NT2/D1 (cell line): ENCODE measurements at regions not wholly inside any gene's neighbourhood (a gene's known extent, or its start where the extent isn't known, plus 50 kb on each side); places are given as distances from the start of the nearest gene placed in this dataset.
"Not testable (repeated sequence)": the region's sequence is repeated elsewhere in the genome, so short reads cannot be mapped to it uniquely, and the experiment has no call there.

Source experiments
- DNase-seq: peaks from one replicate; pipeline ENCODE4 v3.0.0-alpha.2; 2011; ENCODE audit warnings: low read depth, low spot score
- H3K27me3 ChIP-seq: 2 replicates; pipeline ENCODE4 v1.6.0; 2011; ENCODE audit warnings: mild to moderate bottlenecking; ENCODE audit not compliant: insufficient read length, insufficient read depth
- H3K36me3 ChIP-seq: 2 replicates; pipeline ENCODE4 v1.6.1; 2011; ENCODE audit warnings: mild to moderate bottlenecking, low read length, mixed read lengths; ENCODE audit not compliant: insufficient read depth, insufficient read length
- H3K4me1 ChIP-seq: 2 replicates; pipeline ENCODE4 v1.5.1; 2011; ENCODE audit not compliant: insufficient read depth, insufficient read length
- H3K4me3 ChIP-seq: 2 replicates; pipeline ENCODE4 v1.5.1; 2011; ENCODE audit warnings: low read depth; ENCODE audit not compliant: insufficient read length
- H3K9ac ChIP-seq: 2 replicates; pipeline ENCODE4 v1.6.0; 2011; ENCODE audit warnings: low read depth; ENCODE audit not compliant: insufficient read length
- H3K9me3 ChIP-seq: 2 replicates; pipeline ENCODE4 v1.5.1; 2011; ENCODE audit warnings: mild to moderate bottlenecking, low read length; ENCODE audit not compliant: insufficient read depth
- SUZ12 ChIP-seq: IDR thresholded peaks from 2 replicates; pipeline ENCODE4 v1.6.1; 2011; ENCODE audit not compliant: insufficient read length, insufficient read depth; ENCODE audit errors: extremely low read depth
- YY1 ChIP-seq: IDR thresholded peaks from 2 replicates; pipeline ENCODE4 v1.6.1; 2011; ENCODE audit not compliant: insufficient read length, insufficient read depth
- ZNF274 ChIP-seq: IDR thresholded peaks from 2 replicates; pipeline ENCODE4 v1.6.1; 2011; ENCODE audit warnings: mild to moderate bottlenecking, low read depth, low read length

- H3K9ac ChIP-seq: no peak overlapping the region
- DNase-seq: peak; percentile 56
- H3K36me3 ChIP-seq: no peaks in the 10 kb centered on the region
- H3K9me3 ChIP-seq: no peaks in the 10 kb centered on the region; the same call in 1 of the 2 replicates
- TF ChIP-seq SUZ12 (no peak), YY1 (no peak), ZNF274 (no peak)
- H3K4me3 ChIP-seq: no peak overlapping the region
- H3K4me1 ChIP-seq: peaks cover 8% of the 10 kb centered on the region
- H3K27me3 ChIP-seq: no peaks in the 10 kb centered on the region
Observed at GRCh38 chr12:131511391-131511802, 199.5 kb upstream of the SFSWAP start.

GRCh38 chr12:131511803-131512561 lies 198.9 kb upstream of the SFSWAP start:
- H3K4me3 ChIP-seq: no peak overlapping the region
- no peak for DNase-seq
- peaks cover 8% of the 10 kb centered on the region for H3K4me1 ChIP-seq
- H3K36me3 ChIP-seq: no peaks in the 10 kb centered on the region
- peaks cover under 1% of the 10 kb centered on the region for H3K9me3 ChIP-seq
- no peaks in the 10 kb centered on the region for H3K27me3 ChIP-seq
- TF ChIP-seq YY1 (no peak), ZNF274 (no peak), SUZ12 (no peak)
- H3K9ac ChIP-seq: no peak overlapping the region

GRCh38 chr12:131513606-131514005 lies 197.3 kb upstream of the SFSWAP start:
- peaks cover 8% of the 10 kb centered on the region for H3K4me1 ChIP-seq
- DNase-seq: no peak
- H3K4me3 ChIP-seq: no peak overlapping the region
- H3K36me3 ChIP-seq: no peaks in the 10 kb centered on the region
- H3K27me3 ChIP-seq: no peaks in the 10 kb centered on the region
- no peak overlapping the region for H3K9ac ChIP-seq
- H3K9me3 ChIP-seq: peaks cover 12% of the 10 kb centered on the region
- TF ChIP-seq SUZ12: no peak
- TF ChIP-seq ZNF274: no peak

GRCh38 chr12:131520553-131520952 lies 190.3 kb upstream of the SFSWAP start:
- not testable (repeated sequence) for H3K4me3 ChIP-seq, H3K9ac ChIP-seq, H3K27me3 ChIP-seq, DNase-seq, H3K36me3 ChIP-seq, H3K4me1 ChIP-seq
- peaks cover 12% of the 10 kb centered on the region for H3K9me3 ChIP-seq

DNA sequence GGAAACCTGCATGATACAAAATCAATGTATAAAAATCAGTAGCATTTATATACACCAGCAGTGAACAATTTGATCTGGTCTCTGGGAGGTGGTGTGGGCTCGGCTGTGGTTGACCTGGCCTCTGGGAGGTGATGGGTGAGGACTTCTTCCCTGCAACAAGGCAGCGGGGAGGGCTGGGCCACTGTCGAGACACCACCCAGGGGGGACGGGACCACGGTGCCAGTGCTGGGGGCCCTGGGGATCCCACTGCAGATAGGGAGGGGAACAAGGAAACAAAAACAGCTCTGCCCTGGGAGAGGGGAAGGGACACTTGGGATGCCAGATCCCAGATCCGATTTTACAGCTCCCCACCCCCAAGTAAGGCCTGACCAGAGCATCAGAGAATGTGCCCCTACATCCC lies 189.6 kb upstream of the SFSWAP start:
- H3K36me3 ChIP-seq: no peaks in the 10 kb centered on the region
- H3K9ac ChIP-seq: no peak overlapping the region
- no peak overlapping the region for H3K4me3 ChIP-seq
- H3K4me1 ChIP-seq: no peaks in the 10 kb centered on the region
- H3K27me3 ChIP-seq: no peaks in the 10 kb centered on the region
- H3K9me3 ChIP-seq: peaks cover 12% of the 10 kb centered on the region
- no peak for TF ChIP-seq SUZ12
- no peak for TF ChIP-seq ZNF274
- TF ChIP-seq YY1: no peak
- DNase-seq: no peak

- DNase-seq: no peak
- Histone ChIP-seq H3K9me3 (no peaks in the 10 kb centered on the region), H3K4me3 (no peak overlapping the region), H3K4me1 (no peaks in the 10 kb centered on the region), H3K27me3 (no peaks in the 10 kb centered on the region), H3K36me3 (no peaks in the 10 kb centered on the region), H3K9ac (no peak overlapping the region)
- TF ChIP-seq ZNF274 (no peak), SUZ12 (no peak), YY1 (no peak)
Observed at GRCh38 chr12:131525795-131526508, 184.9 kb upstream of the SFSWAP start.

DNA sequence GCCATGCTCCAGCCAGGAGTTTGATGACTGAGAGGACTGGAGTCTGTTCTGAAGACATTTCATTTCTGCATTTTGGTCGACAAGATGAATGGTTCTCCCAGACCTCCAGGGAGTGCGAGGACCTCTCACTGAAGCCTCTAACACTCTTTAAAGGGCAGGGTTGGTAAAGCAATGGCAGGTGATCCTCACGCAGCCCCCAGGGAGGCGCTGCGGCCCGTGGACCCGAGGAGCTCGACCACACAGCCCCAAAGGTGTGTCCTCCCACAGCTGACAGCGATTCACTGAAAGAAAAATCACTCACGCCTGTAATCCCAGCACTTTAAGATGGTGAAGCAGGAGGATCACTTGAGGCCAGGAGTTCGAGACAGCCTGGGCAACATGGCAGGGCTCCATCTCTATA lies 183.8 kb upstream of the SFSWAP start:
- Histone ChIP-seq H3K36me3 (no peaks in the 10 kb centered on the region), H3K4me1 (no peaks in the 10 kb centered on the region), H3K9ac (no peak overlapping the region), H3K4me3 (no peak overlapping the region), H3K9me3 (no peaks in the 10 kb centered on the region), H3K27me3 (peaks cover 7% of the 10 kb centered on the region)
- DNase-seq: no peak
- TF ChIP-seq SUZ12: no peak
- no peak for TF ChIP-seq YY1
- no peak for TF ChIP-seq ZNF274
